GM10266 (cell line): ENCODE measurements at regions not wholly inside any gene's neighbourhood (a gene's known extent, or its start where the extent isn't known, plus 50 kb on each side); places are given as distances from the start of the nearest gene placed in this dataset.

ENCODE experiments used
- DNase-seq: peaks from one replicate; pipeline ENCODE4 v3.0.0; 2012; ENCODE audit errors: extremely low spot score
- TF ChIP-seq, protein P1 (sequence below): IDR thresholded peaks from 2 replicates; pipeline ENCODE4 v1.5.1; 2012; ENCODE audit warnings: mild to moderate bottlenecking, low read depth; ENCODE audit not compliant: control insufficient read depth, insufficient read depth; ENCODE audit errors: missing control alignments

DNA sequence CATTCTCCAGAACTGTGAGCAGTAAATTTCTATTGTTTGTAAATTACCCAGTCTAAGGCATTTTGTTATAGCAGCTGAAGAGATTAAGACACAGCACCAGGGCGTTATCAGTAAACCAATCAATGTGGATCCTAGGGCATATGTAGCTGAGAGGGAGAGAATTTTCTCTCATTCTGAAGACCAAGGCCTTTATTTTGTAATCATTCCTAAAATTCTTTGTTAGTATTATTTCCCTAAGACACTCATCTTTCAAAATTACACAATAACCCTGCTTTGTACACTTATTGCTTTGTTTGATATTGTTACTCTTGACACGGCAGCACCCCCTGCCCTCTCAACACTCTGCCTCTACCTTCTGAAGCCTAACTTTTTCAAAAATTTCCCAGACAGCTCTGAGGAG lies 419.1 kb downstream of the SLC4A3 start:
- TF ChIP-seq, protein P1, sequence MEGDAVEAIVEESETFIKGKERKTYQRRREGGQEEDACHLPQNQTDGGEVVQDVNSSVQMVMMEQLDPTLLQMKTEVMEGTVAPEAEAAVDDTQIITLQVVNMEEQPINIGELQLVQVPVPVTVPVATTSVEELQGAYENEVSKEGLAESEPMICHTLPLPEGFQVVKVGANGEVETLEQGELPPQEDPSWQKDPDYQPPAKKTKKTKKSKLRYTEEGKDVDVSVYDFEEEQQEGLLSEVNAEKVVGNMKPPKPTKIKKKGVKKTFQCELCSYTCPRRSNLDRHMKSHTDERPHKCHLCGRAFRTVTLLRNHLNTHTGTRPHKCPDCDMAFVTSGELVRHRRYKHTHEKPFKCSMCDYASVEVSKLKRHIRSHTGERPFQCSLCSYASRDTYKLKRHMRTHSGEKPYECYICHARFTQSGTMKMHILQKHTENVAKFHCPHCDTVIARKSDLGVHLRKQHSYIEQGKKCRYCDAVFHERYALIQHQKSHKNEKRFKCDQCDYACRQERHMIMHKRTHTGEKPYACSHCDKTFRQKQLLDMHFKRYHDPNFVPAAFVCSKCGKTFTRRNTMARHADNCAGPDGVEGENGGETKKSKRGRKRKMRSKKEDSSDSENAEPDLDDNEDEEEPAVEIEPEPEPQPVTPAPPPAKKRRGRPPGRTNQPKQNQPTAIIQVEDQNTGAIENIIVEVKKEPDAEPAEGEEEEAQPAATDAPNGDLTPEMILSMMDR, result no peak

DNA sequence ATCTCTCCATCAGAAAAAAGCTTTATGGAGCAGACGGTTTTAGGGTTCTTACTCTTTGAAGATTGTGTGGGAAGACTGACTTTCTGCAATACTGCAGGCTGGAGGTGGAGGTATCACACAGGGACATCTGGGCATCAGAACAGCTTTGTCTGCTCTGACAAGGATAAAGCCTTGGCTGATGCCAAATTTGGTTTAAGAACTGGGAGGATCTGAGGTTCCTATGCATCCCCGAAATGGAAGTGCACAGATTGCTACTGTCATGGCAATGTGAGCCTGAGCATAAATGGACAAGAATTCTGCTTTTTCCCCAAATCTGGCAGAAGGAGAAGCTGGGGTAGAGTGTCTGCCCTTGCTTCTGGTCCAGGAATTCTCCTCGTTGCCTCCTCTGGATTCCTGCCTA lies 424.3 kb downstream of the SLC4A3 start:
- TF ChIP-seq, protein P1, result no peak
- DNase-seq, result no peak

More for the DNA sequence above, 419.1 kb downstream of the SLC4A3 start:
- no peak for DNase-seq

DNA sequence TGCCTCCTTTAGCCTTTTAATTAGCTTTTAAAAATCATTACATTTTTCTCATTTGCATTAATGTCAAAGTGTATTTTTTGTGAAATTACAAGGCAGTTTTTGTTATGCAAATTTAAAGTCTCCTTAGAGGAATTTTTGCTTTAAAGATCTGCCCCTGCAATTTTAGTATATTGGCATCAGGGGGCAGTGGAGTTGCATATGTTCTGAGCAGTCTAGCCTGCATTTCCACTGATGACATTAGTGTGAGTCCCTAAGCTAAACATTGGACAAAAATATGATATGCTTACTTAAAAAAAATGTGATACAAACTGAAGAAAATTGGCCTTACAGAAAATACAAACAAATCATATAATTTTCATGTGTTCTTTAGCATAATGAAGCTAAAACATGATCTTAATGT lies 426.5 kb downstream of the SLC4A3 start:
- TF ChIP-seq, protein P1, result no peak
- DNase-seq, result no peak

DNA sequence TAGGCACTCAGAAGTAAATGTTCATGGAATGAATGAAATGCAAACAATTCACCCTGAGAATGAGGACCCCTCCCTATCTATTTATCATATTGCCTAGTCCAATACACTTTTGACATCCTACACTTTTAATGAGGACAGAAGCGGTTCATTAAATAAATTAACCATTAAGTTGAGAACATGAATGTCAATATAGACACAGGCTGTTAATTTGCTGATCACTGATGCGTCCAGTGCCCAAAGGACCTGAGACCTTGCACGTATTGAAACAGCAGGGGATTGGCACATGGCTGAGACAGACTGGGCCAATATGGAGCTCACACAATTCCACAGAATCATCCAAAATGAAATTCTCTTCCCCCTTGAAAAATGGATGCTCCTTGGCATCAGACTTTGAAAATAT lies 430.0 kb downstream of the SLC4A3 start:
- DNase-seq, result no peak
- TF ChIP-seq, protein P1, result no peak

DNA sequence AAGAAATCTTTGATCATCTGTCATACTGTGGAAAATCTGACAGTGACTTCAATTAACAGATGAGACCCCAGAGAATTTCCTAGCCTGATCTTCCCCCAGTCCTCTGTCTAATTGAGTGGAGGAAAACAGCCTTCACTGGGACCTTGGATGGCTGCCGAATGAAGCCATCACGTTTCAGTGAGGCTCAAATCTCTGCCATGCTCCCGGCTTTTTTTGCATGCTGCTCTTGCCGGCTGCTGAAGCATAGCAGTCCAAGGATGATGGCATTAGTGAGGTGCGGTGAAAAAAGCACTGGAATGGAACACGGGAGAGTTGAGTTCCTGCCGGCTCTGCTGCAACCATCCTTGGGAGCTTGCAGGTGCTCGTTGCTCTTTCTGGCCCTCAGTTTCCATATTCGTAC lies 430.5 kb downstream of the SLC4A3 start:
- TF ChIP-seq, protein P1, result no peak
- DNase-seq, result no peak

DNA sequence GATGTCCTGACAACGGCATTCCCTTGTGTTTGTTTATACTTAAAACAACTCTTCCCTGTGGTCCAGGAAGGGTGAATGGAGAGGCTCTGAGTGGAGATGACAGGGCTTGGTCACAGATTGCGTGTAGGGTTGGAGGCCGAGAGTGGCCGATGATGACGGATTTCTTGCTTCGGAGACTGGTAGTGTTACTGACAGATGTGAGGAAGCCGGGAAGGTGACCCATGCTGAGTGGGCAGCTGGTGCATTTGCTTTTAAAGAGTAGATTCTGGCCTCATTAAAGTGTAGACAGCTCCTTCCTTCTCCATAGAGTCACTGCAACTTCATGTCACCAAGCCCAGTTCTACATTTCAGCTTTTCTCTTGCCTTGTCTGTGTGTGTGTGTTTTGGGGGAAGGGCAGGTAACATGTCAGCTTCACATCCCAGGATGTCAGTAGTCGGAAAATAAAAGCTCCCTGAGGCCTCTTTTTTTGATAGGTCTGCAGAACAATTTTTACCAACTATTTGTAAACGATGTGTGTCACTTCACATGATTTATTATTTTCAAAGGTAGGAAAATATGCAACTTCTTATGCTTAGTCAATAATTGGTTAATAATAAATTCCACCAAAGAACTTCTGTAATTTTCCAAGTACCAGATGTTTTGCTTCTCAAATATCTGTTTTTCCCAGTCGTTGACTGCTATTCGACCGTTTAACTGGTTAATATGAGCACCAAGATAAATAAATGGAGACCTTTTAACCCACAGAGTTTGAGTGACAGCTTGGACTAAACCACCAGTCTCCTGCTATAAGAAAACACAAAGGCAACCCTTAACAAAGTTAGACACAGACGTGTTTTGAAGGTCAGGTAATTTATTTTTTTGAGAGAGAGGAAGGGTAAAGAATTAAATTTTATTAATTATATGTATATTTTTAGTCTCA lies 436.9 kb downstream of the SLC4A3 start:
- no peak for DNase-seq
- TF ChIP-seq, protein P1, result no peak

DNA sequence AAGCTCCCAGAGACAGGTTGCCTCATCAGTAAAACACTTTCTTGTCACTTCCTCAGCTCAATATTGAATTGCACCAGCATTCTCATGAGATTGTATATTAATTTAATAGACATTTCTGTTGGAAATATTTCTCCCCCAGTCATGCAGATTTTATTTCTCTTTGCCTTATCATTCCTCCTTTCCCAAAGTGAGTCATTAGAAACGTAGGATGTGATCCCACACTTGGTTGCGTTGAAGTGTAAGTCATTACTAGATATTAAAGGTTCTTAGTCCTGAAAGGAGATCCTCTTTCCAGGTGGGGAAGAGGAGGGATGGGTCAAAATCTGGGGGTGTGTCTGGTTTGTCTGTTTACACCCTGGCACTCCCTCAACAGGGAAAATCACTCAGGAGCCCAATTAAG lies 438.2 kb downstream of the SLC4A3 start:
- TF ChIP-seq, protein P1, result no peak

More for the DNA sequence above, 438.2 kb downstream of the SLC4A3 start:
- no peak for DNase-seq
